Glutamatergic neuron (in vitro differentiated cells): ENCODE measurements at regions not wholly inside any gene's neighbourhood (a gene's known extent, or its start where the extent isn't known, plus 50 kb on each side); places are given as distances from the start of the nearest gene placed in this dataset.

ENCODE experiments used
- DNase-seq: peaks from one replicate; pipeline ENCODE4 v3.0.0; 2022
- H3K27ac Mint-ChIP-seq: one replicate; pipeline ENCODE4 v1.8.0; 2020; ENCODE audit warnings: mild to moderate bottlenecking, mixed read lengths, inconsistent platforms; ENCODE audit not compliant: unreplicated experiment
- H3K27me3 Mint-ChIP-seq: one replicate; pipeline ENCODE4 v1.8.0; 2020; ENCODE audit warnings: mild to moderate bottlenecking, moderate library complexity, mixed read lengths, inconsistent platforms; ENCODE audit not compliant: unreplicated experiment
- H3K36me3 Mint-ChIP-seq: one replicate; pipeline ENCODE4 v1.8.0; 2020; ENCODE audit warnings: mild to moderate bottlenecking, mixed read lengths, inconsistent platforms; ENCODE audit not compliant: unreplicated experiment
- H3K4me1 Mint-ChIP-seq: one replicate; pipeline ENCODE4 v1.8.0; 2020; ENCODE audit warnings: mild to moderate bottlenecking, low read depth, mixed read lengths, inconsistent platforms; ENCODE audit not compliant: unreplicated experiment
- H3K4me3 Mint-ChIP-seq: one replicate; pipeline ENCODE4 v1.8.0; 2020; ENCODE audit warnings: mild to moderate bottlenecking, mixed read lengths, inconsistent platforms; ENCODE audit not compliant: unreplicated experiment
- H3K9me3 Mint-ChIP-seq: one replicate; pipeline ENCODE4 v1.8.0; 2020; ENCODE audit warnings: mild to moderate bottlenecking, moderate library complexity, mixed read lengths, inconsistent platforms; ENCODE audit not compliant: unreplicated experiment
- TF ChIP-seq, protein P1 (sequence below): fragments of 200-600 bp; sonication (generic); IDR thresholded peaks from one replicate; pipeline ENCODE4 v1.5.0; 2021; ENCODE audit not compliant: partially characterized antibody, unreplicated experiment

DNA sequence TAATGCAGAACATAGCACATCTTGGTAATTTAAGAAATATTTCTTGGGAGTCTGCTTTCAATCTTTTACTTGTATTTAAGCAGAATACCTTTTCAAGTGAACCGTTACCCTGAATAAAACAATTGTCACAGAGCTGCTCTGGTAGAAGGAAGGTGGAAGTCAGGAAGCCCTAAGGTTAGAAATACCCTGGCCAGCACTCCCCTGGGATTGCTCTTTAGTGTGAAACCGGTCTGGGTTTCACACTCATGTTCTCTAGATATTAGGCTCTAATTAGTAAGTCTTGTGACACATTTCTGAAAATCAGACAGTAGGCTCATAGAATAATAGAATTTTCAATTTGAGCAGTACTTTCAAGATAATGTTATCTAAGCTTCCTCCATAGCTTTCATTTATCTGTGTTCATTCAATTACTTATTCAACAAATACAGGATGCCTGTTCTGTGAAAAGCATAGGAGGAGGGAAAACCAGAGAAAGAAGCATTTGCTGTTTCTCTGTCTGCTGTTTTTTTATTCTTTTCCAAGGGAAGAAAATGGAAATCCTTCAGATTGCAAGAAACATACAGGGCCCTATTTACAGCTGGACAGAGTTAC is 825.5 kb downstream of the TLR4 start:
- Mint-ChIP-seq H3K27ac (no peak overlapping the region), H3K27me3 (peaks cover 2% of the 10 kb centered on the region), H3K36me3 (no peaks in the 10 kb centered on the region), H3K9me3 (no peaks in the 10 kb centered on the region), H3K4me1 (no peaks in the 10 kb centered on the region), H3K4me3 (no peak overlapping the region)
- peak; percentile 18 for DNase-seq
- TF ChIP-seq, protein P1, sequence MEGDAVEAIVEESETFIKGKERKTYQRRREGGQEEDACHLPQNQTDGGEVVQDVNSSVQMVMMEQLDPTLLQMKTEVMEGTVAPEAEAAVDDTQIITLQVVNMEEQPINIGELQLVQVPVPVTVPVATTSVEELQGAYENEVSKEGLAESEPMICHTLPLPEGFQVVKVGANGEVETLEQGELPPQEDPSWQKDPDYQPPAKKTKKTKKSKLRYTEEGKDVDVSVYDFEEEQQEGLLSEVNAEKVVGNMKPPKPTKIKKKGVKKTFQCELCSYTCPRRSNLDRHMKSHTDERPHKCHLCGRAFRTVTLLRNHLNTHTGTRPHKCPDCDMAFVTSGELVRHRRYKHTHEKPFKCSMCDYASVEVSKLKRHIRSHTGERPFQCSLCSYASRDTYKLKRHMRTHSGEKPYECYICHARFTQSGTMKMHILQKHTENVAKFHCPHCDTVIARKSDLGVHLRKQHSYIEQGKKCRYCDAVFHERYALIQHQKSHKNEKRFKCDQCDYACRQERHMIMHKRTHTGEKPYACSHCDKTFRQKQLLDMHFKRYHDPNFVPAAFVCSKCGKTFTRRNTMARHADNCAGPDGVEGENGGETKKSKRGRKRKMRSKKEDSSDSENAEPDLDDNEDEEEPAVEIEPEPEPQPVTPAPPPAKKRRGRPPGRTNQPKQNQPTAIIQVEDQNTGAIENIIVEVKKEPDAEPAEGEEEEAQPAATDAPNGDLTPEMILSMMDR, result no peak

DNA sequence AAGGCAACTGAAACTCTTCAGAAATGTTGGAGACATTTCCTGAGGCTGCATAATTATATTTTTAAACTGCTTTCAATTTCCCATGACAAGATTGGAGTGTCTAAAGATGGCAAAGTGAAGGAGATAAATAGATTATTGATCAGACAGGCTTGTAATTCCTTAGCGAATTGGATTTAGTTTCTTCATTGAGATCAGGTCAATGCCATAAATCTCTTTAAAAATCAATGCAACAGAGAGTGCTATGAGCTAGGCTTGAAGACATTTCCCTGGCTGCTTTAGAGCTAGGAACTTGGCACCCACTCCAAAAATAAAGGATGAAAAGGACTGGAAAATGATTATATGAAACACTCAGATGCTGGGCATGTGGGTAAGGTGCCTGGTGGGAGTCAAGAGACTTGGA is 828.4 kb downstream of the TLR4 start:
- TF ChIP-seq, protein P1, result no peak
- DNase-seq, result no peak
- Mint-ChIP-seq H3K4me3 (no peak overlapping the region), H3K27me3 (no peaks in the 10 kb centered on the region), H3K36me3 (no peaks in the 10 kb centered on the region), H3K27ac (no peak overlapping the region), H3K9me3 (no peaks in the 10 kb centered on the region), H3K4me1 (no peaks in the 10 kb centered on the region)

DNA sequence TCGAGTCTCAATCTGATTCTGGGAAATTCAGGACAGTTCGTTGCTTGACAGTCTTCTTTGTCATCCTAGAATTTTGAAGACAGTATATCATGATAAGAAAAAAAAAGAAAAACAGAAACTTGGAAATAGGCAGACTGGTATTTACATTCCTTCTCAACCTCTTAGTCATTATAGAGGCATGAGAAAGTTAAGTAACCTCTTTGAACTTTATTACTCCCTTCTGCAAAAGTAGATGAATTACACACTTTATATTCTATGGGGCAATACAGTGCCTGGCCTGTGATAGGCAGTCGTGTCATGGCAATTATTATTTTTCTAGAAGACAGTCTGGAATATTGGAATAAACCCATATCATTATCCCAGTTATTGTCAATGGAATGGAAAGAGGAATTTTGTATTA is 828.9 kb downstream of the TLR4 start:
- Mint-ChIP-seq H3K36me3 (no peaks in the 10 kb centered on the region), H3K9me3 (no peaks in the 10 kb centered on the region), H3K27me3 (no peaks in the 10 kb centered on the region), H3K4me3 (no peak overlapping the region), H3K27ac (no peak overlapping the region), H3K4me1 (no peaks in the 10 kb centered on the region)
- DNase-seq, result no peak
- TF ChIP-seq, protein P1, result no peak

DNA sequence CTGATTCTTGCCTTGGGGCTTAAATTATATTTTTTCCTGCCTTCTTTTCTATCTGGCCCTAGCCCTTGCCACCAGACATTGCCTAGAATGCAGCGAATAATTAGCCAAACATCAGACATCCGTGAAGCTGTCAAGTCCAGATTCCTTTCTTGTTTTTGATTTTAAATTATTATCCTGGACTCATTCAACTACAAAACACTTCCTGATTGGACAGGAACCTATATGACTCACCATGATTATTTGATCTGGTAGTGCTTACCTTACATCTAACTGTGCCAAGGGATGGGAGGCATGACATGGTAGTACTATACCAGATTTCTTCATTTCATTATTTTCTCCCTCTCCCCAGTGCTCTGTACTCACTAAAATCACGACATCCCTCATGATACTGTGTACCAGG is 829.6 kb downstream of the TLR4 start:
- Mint-ChIP-seq H3K4me3 (no peak overlapping the region), H3K27ac (no peak overlapping the region), H3K4me1 (no peaks in the 10 kb centered on the region), H3K9me3 (no peaks in the 10 kb centered on the region), H3K27me3 (no peaks in the 10 kb centered on the region), H3K36me3 (no peaks in the 10 kb centered on the region)
- TF ChIP-seq, protein P1, result no peak
- DNase-seq, result no peak

DNA sequence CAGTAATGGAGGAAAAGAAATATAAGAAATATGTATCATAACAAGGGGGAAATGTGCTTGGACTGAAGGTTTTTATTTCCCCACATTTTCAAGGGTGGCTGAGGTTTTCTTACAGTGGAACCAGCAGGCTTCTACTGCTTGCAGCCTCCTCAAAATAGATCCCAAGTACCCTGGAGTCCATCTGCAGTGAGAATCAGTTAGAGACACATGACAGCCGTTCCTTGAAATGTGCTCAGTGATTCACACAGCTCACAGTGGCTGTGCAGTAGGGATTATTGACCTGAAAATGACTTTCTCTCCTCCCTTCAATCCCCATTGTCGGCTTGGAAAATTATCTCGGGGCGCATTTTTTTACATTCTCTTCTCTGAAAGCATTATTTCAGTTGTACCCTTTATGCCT is 832.0 kb downstream of the TLR4 start:
- DNase-seq, result no peak
- Mint-ChIP-seq H3K9me3 (no peaks in the 10 kb centered on the region), H3K27ac (no peak overlapping the region), H3K4me3 (no peak overlapping the region), H3K36me3 (no peaks in the 10 kb centered on the region), H3K27me3 (no peaks in the 10 kb centered on the region), H3K4me1 (no peaks in the 10 kb centered on the region)
- TF ChIP-seq, protein P1, result no peak
